GM18867 (cell line): ENCODE measurements at regions not wholly inside any gene's neighbourhood (a gene's known extent, or its start where the extent isn't known, plus 50 kb on each side); places are given as distances from the start of the nearest gene placed in this dataset.
A peak's percentile ranks its signal among the peaks of the same experiment; 100 is the strongest.

ENCODE experiments used
- ATAC-seq: cut with Tn5 transposase; IDR thresholded peaks from one replicate; pipeline ENCODE4 v1.9.1; 2021; ENCODE audit warnings: mild to moderate bottlenecking, moderate library complexity; ENCODE audit not compliant: unreplicated experiment

GRCh38 chr11:92317222-92317621, 92.6 kb downstream of the FAT3 start:
- no peak for ATAC-seq

GRCh38 chr11:92317721-92318120, 93.1 kb downstream of the FAT3 start:
- no peak for ATAC-seq

GRCh38 chr11:92322225-92322624, 97.6 kb downstream of the FAT3 start:
- ATAC-seq = no peak

GRCh38 chr11:92324890-92325289, 100.3 kb downstream of the FAT3 start:
- ATAC-seq = no peak

- no peak for ATAC-seq
Observed at GRCh38 chr11:92325416-92325815, 100.8 kb downstream of the FAT3 start.

GRCh38 chr11:92329137-92329536, 104.5 kb downstream of the FAT3 start:
- no peak for ATAC-seq

GRCh38 chr11:92329646-92330045, 105.0 kb downstream of the FAT3 start:
- no peak for ATAC-seq

GRCh38 chr11:92330114-92330513, 105.5 kb downstream of the FAT3 start:
- no peak for ATAC-seq

GRCh38 chr11:92332986-92333385, 108.4 kb downstream of the FAT3 start:
- ATAC-seq = no peak

- ATAC-seq = peak; percentile 52
Observed at GRCh38 chr11:92340839-92341238, 116.2 kb downstream of the FAT3 start.

GRCh38 chr11:92342034-92342720, 117.6 kb downstream of the FAT3 start:
- no peak for ATAC-seq

GRCh38 chr11:92342886-92343285, 118.3 kb downstream of the FAT3 start:
- ATAC-seq = no peak

- no peak for ATAC-seq
Observed at GRCh38 chr11:92346220-92346619, 121.6 kb downstream of the FAT3 start.

- no peak for ATAC-seq
Observed at GRCh38 chr11:92347454-92347853, 122.8 kb downstream of the FAT3 start.

- no peak for ATAC-seq
Observed at GRCh38 chr11:92349486-92350156, 125.0 kb downstream of the FAT3 start.

GRCh38 chr11:92357344-92357743, 132.7 kb downstream of the FAT3 start:
- ATAC-seq = no peak

- ATAC-seq = no peak
Observed at GRCh38 chr11:92357841-92358240, 133.2 kb downstream of the FAT3 start.

GRCh38 chr11:92361551-92361950, 136.9 kb downstream of the FAT3 start:
- ATAC-seq = no peak

GRCh38 chr11:92362989-92363388, 138.4 kb downstream of the FAT3 start:
- no peak for ATAC-seq

GRCh38 chr11:92364177-92364576, 139.6 kb downstream of the FAT3 start:
- ATAC-seq = no peak

- no peak for ATAC-seq
Observed at GRCh38 chr11:92376146-92376599, 151.6 kb downstream of the FAT3 start.

GRCh38 chr11:92376680-92377079, 152.1 kb downstream of the FAT3 start:
- no peak for ATAC-seq

GRCh38 chr11:92380882-92381281, 156.3 kb downstream of the FAT3 start:
- ATAC-seq = no peak
